Stimulated activated naive B cell treated with anti-CD40 and anti-IgM and Interleukin-4, amounts not matched to agents 10 μg/mL and 1 μg/mL and 100 μg/mL, for 72 hours (primary cell): ENCODE measurements at regions not wholly inside any gene's neighbourhood (a gene's known extent, or its start where the extent isn't known, plus 50 kb on each side); places are given as distances from the start of the nearest gene placed in this dataset.

Source experiments
- ATAC-seq, 2 donors: fragments of 150-1000 bp; cut with Tn5 transposase; replicated peaks; 2 replicates each; pipeline ENCODE4 v1.10.0; 2021; ENCODE audit warnings: moderate library complexity in 1 of 2
- DNase-seq: peaks from one replicate; pipeline ENCODE4 v3.0.0; 2021
- H3K27ac Mint-ChIP-seq: one replicate; pipeline ENCODE4 v1.8.0; 2022; ENCODE audit warnings: mild to moderate bottlenecking, mixed read lengths
- H3K27me3 Mint-ChIP-seq, 2 donors: one replicate each; pipeline ENCODE4 v1.8.0; 2022; ENCODE audit warnings: mixed read lengths in 2 of 2
- H3K36me3 Mint-ChIP-seq, 2 donors: one replicate each; pipeline ENCODE4 v1.8.0; 2022; ENCODE audit warnings: mixed read lengths in 2 of 2, mild to moderate bottlenecking in 1 of 2
- H3K4me1 Mint-ChIP-seq, 2 donors: one replicate each; pipeline ENCODE4 v1.8.0; 2022; ENCODE audit warnings: mixed read lengths in 2 of 2, mild to moderate bottlenecking in 1 of 2
- H3K4me3 Mint-ChIP-seq, 2 donors: one replicate each; pipeline ENCODE4 v1.8.0; 2022; ENCODE audit warnings: mild to moderate bottlenecking in 2 of 2, mixed read lengths in 2 of 2, moderate library complexity in 1 of 2
- H3K9me3 Mint-ChIP-seq, 2 donors: one replicate each; pipeline ENCODE4 v1.8.0; 2022; ENCODE audit warnings: mixed read lengths in 2 of 2, mild to moderate bottlenecking in 1 of 2

DNA sequence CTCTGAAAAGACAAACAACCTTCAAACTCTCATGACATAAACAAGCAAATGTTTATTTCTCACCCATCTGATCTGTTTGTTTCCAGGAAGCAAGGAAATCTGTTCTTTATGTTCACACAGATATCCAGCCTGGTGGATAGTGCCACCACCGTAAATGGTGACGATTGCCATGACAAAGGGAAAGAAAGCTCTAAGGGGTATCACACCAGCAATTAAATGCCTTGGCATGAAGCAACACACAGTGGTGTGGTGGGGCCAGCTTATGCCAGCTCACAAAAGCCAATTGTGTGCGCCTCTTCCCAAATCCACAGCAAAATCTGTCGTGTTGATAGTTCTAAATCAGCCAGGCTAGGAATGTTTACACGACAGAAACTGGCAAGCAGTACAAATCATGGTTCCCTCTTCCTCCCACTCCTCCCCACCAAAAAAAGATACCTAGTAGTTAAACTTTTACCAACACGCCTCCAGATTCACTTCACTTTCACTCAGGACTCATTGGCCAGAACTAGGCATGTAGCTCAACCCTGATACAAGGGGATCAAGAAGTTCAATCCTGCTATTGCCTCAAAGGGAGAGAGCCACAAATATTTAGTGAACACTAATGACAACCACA lies 189.2 kb upstream of the SLCO3A1 start:
- H3K36me3 Mint-ChIP-seq: no peaks in the 10 kb centered on the region
- DNase-seq (no peak), ATAC-seq (no peak)
- H3K4me1 Mint-ChIP-seq: no peaks in the 10 kb centered on the region
- H3K9me3 Mint-ChIP-seq: no peaks in the 10 kb centered on the region
- H3K27me3 Mint-ChIP-seq: peaks cover 0 to 4% of the 10 kb centered on the region in 2 donors
- no peak overlapping the region for H3K27ac Mint-ChIP-seq
- H3K4me3 Mint-ChIP-seq: no peak overlapping the region

DNA sequence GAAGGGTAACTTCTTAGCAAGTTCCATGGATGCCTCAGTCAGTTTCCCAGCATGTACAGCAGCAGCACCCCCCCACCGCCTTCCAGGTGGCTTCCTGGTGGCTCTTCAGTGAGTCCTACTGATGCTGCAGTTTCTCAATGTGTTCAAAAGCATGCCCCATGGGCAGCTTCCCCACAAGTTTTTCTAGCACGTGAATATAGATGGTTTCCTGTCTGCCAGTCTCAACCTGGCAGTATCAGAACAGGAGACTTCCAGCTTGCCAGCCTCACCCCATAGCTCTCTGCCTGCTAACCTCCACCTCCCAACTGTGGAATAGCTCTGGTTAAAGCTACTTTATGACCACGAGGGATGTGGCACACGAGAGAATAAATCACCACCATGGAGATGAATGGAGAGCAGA lies 188.3 kb upstream of the SLCO3A1 start:
- Mint-ChIP-seq H3K27ac (no peak overlapping the region), H3K36me3 (no peaks in the 10 kb centered on the region), H3K4me1 (no peaks in the 10 kb centered on the region), H3K27me3 (peaks cover 0 to 4% of the 10 kb centered on the region in 2 donors), H3K9me3 (no peaks in the 10 kb centered on the region), H3K4me3 (no peak overlapping the region)
- DNase-seq (no peak), ATAC-seq (no peak)

DNA sequence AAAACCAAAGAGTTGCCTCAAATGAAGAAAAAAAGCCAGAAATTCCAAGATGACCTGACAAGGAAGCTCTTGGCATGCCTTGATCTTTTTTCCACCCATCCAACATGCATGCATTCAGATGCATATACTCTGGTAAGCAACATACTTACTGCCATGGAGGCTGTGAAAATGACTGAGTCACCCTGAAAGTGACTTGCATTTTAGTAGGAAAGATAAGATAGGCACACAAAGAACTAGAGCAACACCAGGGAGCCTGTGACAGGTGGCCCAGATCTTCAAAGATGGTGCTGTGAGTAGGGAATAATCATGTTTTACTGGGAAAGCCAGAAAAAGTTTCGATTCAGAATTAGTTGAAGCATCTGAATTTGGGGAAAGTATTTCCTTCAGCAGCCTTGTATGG lies 185.1 kb upstream of the SLCO3A1 start:
- peaks cover 0 to 6% of the 10 kb centered on the region in 2 donors for H3K9me3 Mint-ChIP-seq
- no peaks in the 10 kb centered on the region for H3K36me3 Mint-ChIP-seq
- no peaks in the 10 kb centered on the region for H3K4me1 Mint-ChIP-seq
- DNase-seq (no peak), ATAC-seq (no peak)
- no peak overlapping the region for H3K27ac Mint-ChIP-seq
- H3K27me3 Mint-ChIP-seq: no peaks in the 10 kb centered on the region
- H3K4me3 Mint-ChIP-seq: no peak overlapping the region

DNA sequence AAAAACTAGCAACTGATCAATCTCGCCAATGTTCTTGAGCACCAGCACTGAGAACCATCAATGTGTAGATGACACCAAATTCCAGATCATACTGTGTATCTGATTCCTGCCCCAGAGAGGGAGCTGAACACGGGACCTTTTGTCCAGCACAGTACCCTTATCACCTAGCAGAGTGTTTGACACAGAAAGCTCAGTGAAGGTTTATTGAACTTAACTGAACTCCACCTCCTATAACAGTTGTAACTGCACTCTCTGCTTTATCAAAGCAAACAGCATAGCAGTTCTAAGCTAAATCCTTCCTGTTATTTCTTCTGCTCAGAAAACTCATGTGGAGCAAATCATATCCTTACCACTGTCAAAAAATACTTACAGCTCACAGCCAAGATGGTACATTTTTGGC lies 183.4 kb upstream of the SLCO3A1 start:
- DNase-seq: no peak
- Mint-ChIP-seq H3K9me3 (peaks cover 13 to 15% of the 10 kb centered on the region in 2 donors), H3K4me3 (no peak overlapping the region), H3K36me3 (peaks cover 0 to 5% of the 10 kb centered on the region in 2 donors), H3K27ac (no peak overlapping the region), H3K4me1 (no peaks in the 10 kb centered on the region), H3K27me3 (peaks cover 0 to 4% of the 10 kb centered on the region in 2 donors)
- no peak for ATAC-seq

DNA sequence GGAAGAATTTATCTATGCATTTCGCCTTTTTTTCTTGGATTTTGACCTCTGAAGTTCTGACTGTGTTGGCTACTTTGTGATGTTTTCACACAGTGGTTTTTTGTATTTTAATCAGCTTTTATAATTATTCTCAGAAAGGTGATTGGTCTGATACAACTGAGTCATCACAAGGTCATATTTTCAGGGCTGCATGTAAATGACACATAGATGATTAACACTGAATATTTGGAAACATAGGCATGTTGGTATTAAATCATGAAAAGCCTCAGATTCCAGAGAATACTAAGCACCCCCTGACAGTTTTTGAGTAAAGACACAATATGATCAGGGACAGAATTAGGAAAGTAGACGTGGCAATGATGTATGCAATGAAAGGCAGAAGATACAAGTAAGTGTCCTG lies 175.5 kb upstream of the SLCO3A1 start:
- peaks cover 0 to 5% of the 10 kb centered on the region in 2 donors for H3K36me3 Mint-ChIP-seq
- H3K4me1 Mint-ChIP-seq: no peaks in the 10 kb centered on the region
- DNase-seq (no peak), ATAC-seq (no peak)
- no peak overlapping the region for H3K4me3 Mint-ChIP-seq
- peaks cover 5 to 11% of the 10 kb centered on the region in 2 donors for H3K27me3 Mint-ChIP-seq
- peaks cover 9 to 13% of the 10 kb centered on the region in 2 donors for H3K9me3 Mint-ChIP-seq
- no peak overlapping the region for H3K27ac Mint-ChIP-seq

DNA sequence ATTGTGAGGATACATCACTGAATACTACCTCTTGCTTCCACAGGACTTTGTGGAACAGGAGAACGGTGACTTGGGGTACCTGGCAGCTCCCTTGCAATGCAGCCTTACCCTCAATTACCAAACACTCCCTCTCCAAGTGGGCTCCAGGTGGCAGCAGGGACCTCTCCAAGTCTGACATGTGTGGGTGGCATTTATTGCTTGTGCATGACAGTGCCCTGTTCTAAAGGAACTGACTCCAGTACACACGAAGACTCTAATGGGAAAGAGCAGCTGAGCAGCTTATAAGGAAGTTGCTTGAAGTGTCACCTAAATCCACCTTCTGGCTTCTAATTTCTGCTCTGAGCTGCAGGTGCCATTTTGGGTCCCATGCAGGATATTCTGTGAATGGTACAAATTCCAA lies 174.1 kb upstream of the SLCO3A1 start:
- Mint-ChIP-seq H3K4me1 (no peaks in the 10 kb centered on the region), H3K4me3 (no peak overlapping the region), H3K27me3 (peaks cover 3 to 11% of the 10 kb centered on the region in 2 donors), H3K27ac (no peak overlapping the region), H3K9me3 (peaks cover 5 to 7% of the 10 kb centered on the region in 2 donors), H3K36me3 (peaks cover 0 to 5% of the 10 kb centered on the region in 2 donors)
- ATAC-seq: peak in 1 of 2 donors; percentile 41
- no peak for DNase-seq

DNA sequence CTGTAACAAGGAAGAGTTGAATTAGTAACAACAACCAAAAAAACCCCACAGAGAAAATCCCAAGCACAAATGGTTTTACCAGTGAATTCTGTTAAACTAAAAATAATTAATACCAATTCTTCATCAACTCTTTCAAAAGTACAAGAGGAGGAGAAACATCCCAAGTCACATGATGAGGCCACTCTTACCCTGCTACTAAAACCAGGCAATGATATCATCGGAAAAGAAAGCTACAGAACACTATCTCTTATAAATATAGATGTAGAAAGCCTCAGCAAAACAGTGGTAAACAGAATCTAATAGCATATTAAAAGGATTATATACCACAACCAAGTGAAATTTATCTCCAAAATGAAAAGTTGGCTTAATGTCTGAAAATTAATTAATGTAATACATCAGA lies 168.1 kb upstream of the SLCO3A1 start:
- peaks cover 3 to 5% of the 10 kb centered on the region in 2 donors for H3K9me3 Mint-ChIP-seq
- H3K4me3 Mint-ChIP-seq: no peak overlapping the region
- H3K27me3 Mint-ChIP-seq: peaks cover 3 to 19% of the 10 kb centered on the region in 2 donors
- H3K4me1 Mint-ChIP-seq: no peaks in the 10 kb centered on the region
- DNase-seq: no peak
- H3K36me3 Mint-ChIP-seq: no peaks in the 10 kb centered on the region
- peak in 1 of 2 donors; percentile 22 for ATAC-seq
- no peak overlapping the region for H3K27ac Mint-ChIP-seq

DNA sequence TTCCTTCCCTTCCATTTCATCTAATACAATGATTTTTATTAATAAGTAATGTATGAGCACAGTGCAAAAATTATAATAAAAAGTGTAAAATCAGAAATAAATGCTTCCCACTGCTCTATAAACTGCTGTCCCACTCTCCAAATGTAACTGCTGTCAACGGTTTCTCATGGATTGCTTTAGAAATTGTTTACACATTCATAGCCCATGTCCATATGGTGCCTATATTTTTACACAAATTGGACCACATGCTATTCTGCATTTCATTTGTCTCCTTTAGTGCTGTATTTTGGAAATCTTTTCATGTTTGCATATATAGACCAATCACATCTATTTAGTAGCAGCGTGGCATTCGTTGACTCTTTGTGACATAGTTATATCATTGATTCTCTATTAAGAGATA lies 164.7 kb upstream of the SLCO3A1 start:
- no peak overlapping the region for H3K27ac Mint-ChIP-seq

DNA sequence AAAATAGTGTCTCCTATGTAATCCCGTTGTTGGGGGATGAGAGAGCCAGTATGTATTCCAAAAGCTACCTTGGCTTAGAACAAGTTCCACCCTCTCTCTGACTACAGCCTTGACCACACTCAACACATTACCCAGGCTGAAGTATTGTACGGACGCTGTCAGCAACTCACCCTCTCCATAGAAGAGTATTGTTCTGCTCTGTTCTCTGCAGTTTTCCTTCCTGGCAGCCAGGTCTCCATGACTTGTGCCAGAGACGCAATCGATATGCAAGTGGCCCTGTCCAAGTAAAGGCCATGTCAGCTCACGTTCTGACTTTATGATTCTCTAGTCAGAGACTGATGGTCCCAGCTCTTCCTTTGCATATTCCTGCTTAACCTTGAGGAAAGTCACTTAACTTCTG lies 164.1 kb upstream of the SLCO3A1 start:
- Mint-ChIP-seq H3K4me1 (no peaks in the 10 kb centered on the region), H3K27me3 (peaks cover 0 to 8% of the 10 kb centered on the region in 2 donors), H3K9me3 (peaks cover 3 to 5% of the 10 kb centered on the region in 2 donors), H3K27ac (no peak overlapping the region), H3K36me3 (no peaks in the 10 kb centered on the region), H3K4me3 (no peak overlapping the region)
- DNase-seq (no peak), ATAC-seq (no peak)

More for the DNA sequence above, 164.7 kb upstream of the SLCO3A1 start:
- DNase-seq (no peak), ATAC-seq (no peak)
- Mint-ChIP-seq H3K4me1 (no peaks in the 10 kb centered on the region), H3K9me3 (peaks cover 3 to 5% of the 10 kb centered on the region in 2 donors), H3K4me3 (no peak overlapping the region), H3K36me3 (no peaks in the 10 kb centered on the region), H3K27me3 (peaks cover 0 to 8% of the 10 kb centered on the region in 2 donors)

DNA sequence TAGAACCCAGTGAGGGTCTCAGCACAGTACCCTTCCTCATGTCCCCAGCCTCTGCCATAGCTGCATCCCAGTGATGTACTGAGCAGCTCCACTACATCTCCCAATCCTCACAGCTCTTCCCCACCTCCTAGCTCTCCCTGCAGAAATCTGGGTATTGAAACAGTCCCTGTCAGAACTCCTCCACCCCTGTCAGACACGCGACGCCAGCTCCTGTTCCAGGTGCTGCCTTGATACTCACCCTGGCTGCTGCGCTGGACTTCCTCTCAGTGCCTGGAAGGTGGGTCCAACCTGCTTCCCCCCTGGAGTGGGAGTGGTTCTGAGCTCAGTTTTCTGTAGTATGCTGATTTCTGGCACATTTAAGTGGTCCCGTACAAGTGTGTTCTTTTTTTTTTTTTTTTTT lies 160.9 kb upstream of the SLCO3A1 start:
- Mint-ChIP-seq H3K4me1 (no peaks in the 10 kb centered on the region), H3K27me3 (no peaks in the 10 kb centered on the region), H3K27ac (no peak overlapping the region), H3K36me3 (no peaks in the 10 kb centered on the region), H3K4me3 (no peak overlapping the region), H3K9me3 (peaks cover 3 to 5% of the 10 kb centered on the region in 2 donors)
- DNase-seq (no peak), ATAC-seq (peak in 1 of 2 donors; percentile 14)

DNA sequence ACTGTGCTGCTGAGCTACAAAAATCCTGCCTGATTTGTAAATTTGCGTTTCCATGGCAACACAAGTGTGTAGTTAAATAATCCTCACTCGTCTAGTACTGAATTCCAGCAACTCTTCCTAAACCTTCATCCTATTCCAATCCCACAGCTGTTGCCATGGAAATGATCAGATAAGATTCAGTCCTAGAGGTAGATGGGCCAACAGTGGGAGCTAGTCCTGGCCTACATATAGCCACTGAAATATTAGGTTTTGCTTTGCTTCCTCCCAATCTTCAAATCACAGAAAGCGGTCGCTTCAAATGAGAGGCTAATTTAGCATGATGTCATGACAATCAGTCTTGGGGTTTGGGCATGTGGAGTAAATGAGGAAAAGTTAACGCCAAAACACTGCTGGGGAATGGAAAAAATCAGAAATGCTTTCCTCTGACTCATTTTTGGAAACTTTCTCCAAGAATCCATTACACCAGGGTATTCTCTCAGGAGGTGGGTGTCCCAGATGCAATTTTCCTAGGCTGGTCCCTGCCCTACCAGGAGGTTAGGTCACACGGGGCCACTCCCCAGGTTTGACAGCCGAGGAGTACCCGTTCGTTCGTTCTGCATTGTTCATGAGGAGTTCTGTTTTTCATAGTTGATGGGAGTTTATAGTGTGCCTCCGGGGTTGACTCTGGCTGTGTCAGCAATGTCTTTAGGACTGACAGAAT lies 159.2 kb upstream of the SLCO3A1 start:
- ATAC-seq (no peak), DNase-seq (no peak)
- no peak overlapping the region for H3K4me3 Mint-ChIP-seq
- no peak overlapping the region for H3K27ac Mint-ChIP-seq
- no peaks in the 10 kb centered on the region for H3K36me3 Mint-ChIP-seq
- H3K4me1 Mint-ChIP-seq: no peaks in the 10 kb centered on the region
- H3K27me3 Mint-ChIP-seq: no peaks in the 10 kb centered on the region
- no peaks in the 10 kb centered on the region for H3K9me3 Mint-ChIP-seq

DNA sequence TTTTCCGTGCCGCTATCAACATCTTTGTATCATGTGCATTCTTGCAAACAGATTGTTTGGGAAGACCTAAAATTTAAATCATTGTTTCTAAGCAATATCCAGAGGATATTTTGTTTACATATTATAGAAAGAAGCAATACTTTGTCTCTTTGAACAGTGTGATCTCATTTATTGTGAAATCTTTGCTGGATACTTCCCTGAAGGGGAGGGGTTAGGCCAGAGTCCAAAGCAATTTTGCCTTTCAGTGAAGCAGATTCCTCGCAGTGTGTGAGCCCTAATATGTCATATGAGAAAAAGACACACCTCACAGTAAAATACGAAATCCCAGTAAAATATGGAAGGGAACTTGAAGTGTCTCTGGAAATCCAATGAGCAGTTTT lies 158.7 kb upstream of the SLCO3A1 start:
- H3K36me3 Mint-ChIP-seq: no peaks in the 10 kb centered on the region
- H3K27ac Mint-ChIP-seq: no peak overlapping the region
- H3K27me3 Mint-ChIP-seq: no peaks in the 10 kb centered on the region
- ATAC-seq (no peak), DNase-seq (no peak)
- H3K4me1 Mint-ChIP-seq: no peaks in the 10 kb centered on the region
- no peaks in the 10 kb centered on the region for H3K9me3 Mint-ChIP-seq
- H3K4me3 Mint-ChIP-seq: no peak overlapping the region

DNA sequence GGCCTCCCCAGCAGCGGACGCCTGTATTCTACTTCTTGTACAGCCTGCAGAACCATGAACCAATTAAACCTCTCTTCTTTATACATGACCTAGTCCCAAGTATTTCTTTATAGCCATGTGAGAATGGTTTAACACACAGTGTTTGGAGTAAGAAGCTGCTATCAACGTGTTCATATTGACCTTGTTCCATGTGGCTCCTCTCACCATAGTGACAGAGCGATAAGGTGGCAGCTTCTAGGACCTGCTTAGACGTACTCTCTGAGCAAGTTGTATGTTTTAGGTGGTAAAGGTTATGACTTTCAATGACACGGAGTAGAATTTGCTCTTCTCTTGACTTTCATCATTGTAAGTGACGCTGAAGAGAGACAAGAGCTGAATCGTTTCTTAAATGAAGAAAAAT lies 157.7 kb upstream of the SLCO3A1 start:
- H3K9me3 Mint-ChIP-seq: no peaks in the 10 kb centered on the region
- H3K27ac Mint-ChIP-seq: no peak overlapping the region
- DNase-seq (no peak), ATAC-seq (no peak)
- H3K4me1 Mint-ChIP-seq: no peaks in the 10 kb centered on the region
- H3K4me3 Mint-ChIP-seq: no peak overlapping the region
- peaks cover 0 to 2% of the 10 kb centered on the region in 2 donors for H3K27me3 Mint-ChIP-seq
- no peaks in the 10 kb centered on the region for H3K36me3 Mint-ChIP-seq

DNA sequence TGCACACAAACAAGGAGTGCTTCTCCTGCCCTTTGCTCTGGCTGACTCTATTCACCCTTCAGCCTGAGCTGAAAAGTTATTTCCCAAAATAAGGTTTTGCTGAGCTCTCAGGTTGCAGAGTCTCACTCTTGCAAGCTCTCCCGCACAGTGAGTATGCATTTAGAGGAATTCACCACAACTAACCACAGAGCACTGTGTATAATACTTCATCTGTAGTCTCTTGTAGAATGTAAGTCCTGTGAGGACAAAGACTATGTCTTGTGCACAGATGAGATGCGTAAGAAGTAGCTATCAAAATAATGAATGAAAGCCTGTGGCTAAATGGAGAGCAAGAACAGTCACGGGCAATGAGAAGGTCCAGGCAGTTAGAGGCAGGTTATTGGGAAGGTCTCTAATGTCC lies 156.5 kb upstream of the SLCO3A1 start:
- no peak for DNase-seq
- H3K4me3 Mint-ChIP-seq: no peak overlapping the region
- no peaks in the 10 kb centered on the region for H3K4me1 Mint-ChIP-seq
- no peak for ATAC-seq
- peaks cover 0 to 6% of the 10 kb centered on the region in 2 donors for H3K27me3 Mint-ChIP-seq
- H3K27ac Mint-ChIP-seq: no peak overlapping the region
- H3K9me3 Mint-ChIP-seq: no peaks in the 10 kb centered on the region
- H3K36me3 Mint-ChIP-seq: no peaks in the 10 kb centered on the region

DNA sequence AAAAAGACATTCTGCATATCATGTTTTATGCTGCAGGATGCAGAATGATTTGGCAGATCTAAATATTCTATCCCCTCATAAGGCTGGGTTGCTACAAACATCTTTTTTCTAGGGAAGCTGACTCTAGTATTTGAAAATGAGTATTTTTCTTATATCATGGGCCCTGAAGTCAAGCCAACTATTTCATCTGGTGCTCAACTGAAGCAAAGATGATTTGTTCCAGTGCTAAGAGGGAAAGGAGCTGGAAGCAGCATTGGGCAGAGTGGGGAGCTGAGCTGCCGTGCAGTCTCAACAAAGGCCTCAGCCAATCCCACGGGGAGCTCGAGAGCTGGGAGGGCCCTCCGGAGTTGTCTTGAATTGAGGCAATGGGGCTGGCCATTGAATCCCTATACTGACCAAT lies 155.3 kb upstream of the SLCO3A1 start:
- ATAC-seq (no peak), DNase-seq (no peak)
- H3K36me3 Mint-ChIP-seq: no peaks in the 10 kb centered on the region
- H3K4me1 Mint-ChIP-seq: no peaks in the 10 kb centered on the region
- H3K27ac Mint-ChIP-seq: no peak overlapping the region
- no peaks in the 10 kb centered on the region for H3K9me3 Mint-ChIP-seq
- no peak overlapping the region for H3K4me3 Mint-ChIP-seq
- peaks cover 6% of the 10 kb centered on the region in 2 donors for H3K27me3 Mint-ChIP-seq
